NCI-H1694 treated with DMSO at 0.1 percent for 48 hours (cell line): ENCODE measurements at regions not wholly inside any gene's neighbourhood (a gene's known extent, or its start where the extent isn't known, plus 50 kb on each side); places are given as distances from the start of the nearest gene placed in this dataset.
A peak's percentile ranks its signal among the peaks of the same experiment; 100 is the strongest.
"Not testable (repeated sequence)": the region's sequence is repeated elsewhere in the genome, so short reads cannot be mapped to it uniquely, and the experiment has no call there.

ENCODE experiments used
- DNase-seq: peaks from one replicate; lab custom pipeline; 2025; lab: John Stamatoyannopoulos, UW

GRCh38 chr1:110260194-110260593 is 50.1 kb downstream of the KCNC4 start:
- DNase-seq: no peak

GRCh38 chr1:110262296-110262695 is 52.2 kb downstream of the KCNC4 start:
- DNase-seq: no peak

DNA sequence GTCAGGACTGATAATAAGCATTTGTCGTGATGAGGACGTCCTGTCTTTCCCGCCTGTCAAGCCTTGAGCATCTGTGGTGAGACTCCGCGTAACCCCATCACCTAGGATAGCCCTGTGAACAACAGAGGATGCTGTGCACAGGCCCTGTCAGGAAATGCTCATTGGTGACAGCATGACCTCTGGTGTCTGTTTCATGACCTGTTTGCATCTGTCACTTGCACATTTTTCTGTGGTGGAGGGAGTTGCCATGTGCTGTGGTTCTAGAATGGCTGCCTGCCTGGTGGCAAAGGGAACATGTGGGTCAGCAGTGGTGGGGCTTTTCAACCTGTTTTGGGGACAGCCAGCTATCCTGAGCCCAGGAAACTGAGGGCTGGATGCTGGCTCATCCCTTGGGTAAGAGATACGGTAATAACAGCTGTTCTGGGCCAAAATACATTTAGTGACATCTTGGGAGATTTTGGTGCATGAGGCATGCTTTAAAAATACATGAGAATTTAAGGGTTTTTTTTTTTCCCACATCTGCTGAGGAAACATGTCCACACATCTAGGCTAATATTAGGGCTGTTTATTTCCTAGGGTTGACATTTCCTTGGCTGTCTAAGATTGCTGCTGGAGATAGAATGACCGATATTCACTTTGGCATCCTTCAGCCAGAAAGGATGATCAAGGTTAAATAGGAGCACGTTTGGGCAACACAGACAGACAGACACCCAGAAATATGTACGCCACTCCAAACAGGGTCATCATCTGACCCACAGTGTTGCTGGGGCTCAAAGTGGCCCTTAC is 52.9 kb downstream of the KCNC4 start:
- DNase-seq: peak; percentile 50

- DNase-seq: no peak
Observed at GRCh38 chr1:110264430-110264829, 54.3 kb downstream of the KCNC4 start.

- DNase-seq: no peak
Observed at GRCh38 chr1:110265186-110265585, 55.1 kb downstream of the KCNC4 start.

- peak; percentile 81 for DNase-seq
Observed at GRCh38 chr1:110266834-110267233, 56.7 kb downstream of the KCNC4 start.

- DNase-seq: no peak
Observed at GRCh38 chr1:110267260-110267659, 57.1 kb downstream of the KCNC4 start.

- DNase-seq: no peak
Observed at GRCh38 chr1:110272045-110272444, 61.9 kb downstream of the KCNC4 start.

- DNase-seq: not testable (repeated sequence)
Observed at GRCh38 chr1:110273832-110274231, 63.7 kb downstream of the KCNC4 start.

GRCh38 chr1:110280126-110280525 is 59.1 kb upstream of the RBM15 start:
- DNase-seq: no peak

GRCh38 chr1:110280804-110281203 is 58.4 kb upstream of the RBM15 start:
- no peak for DNase-seq

DNA sequence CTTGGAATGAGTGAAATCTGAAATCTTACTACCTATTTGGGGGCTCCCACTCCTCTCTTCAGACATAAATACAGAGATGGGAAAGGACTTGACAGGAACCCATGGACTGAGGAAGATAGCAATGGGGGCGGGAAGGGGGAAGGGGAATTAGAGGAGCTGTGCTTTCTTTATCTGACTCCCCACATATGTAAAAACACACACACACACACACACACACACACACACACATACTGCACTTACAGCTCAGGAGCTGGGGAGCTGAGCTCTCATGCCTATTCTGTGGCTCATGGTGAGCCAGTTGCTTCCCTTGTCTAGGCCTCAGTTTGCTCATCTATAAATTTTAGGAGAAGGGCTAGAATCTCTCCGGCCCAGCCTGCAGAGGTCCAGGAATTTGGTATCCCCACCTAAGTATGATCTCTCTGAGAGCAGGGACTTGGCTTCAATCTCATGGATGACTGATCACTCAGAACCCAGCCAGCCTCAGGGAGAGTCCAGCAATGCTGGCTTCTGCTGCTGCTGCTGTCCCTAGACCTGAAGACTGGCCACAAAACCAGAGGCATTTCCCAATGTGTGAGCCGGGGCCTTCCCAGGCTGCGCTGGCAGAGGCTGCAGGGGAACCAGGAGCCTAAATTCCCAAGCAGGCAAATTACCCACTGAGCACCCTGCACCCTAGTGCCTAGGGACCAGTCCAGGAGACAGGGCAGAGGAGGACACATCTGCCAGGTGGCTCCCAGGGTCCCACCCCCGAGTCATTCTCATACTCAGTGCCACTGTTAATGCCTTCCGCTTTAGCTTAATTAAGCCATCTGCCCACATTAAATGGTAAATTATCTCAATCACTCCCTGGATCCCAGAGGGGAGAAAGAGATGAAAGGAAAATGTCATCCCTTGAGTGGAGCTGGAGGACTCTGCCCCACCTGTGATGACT is 57.5 kb upstream of the RBM15 start:
- peak; percentile 95 for DNase-seq

DNA sequence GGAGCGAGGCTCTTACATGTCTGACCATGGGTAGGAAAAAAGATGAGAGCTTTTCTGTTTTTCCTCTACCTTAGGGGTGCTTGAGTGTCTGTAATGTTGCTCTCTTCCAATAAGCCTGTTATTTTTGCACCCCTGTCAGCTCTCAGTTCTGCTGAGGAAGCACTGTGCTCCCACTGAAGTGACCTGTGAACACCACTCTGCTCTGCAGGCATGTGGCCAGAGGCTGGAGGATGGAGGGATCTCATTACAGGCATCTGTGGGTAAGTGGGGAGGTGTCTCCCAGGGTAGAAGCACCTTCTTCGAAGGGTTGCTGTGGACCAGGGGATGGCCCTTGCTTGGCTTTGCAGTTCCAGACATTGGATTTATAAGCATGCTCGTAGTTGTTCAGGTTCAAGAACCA is 56.8 kb upstream of the RBM15 start:
- DNase-seq: no peak

GRCh38 chr1:110283677-110284076 is 55.5 kb upstream of the RBM15 start:
- DNase-seq: no peak

DNA sequence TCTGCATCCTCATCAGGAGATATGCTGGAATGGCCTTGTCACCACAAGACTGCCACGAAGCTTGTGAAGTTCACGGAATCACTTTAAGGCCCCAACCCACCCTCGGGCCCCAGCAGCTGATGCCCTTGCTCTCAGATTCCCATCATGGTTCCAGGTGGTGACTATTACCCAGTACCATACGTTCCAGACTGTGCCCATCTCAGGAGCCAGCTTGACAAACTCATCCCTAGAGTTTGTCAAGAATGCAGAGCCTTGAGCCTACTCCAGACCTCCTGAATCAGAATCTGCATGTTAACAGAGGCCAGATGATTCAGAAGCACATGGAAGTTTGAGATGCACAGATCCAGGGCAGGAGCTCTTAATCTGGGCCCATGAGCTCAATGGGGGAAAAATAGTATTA is 53.9 kb upstream of the RBM15 start:
- no peak for DNase-seq

- DNase-seq: no peak
Observed at GRCh38 chr1:110286564-110286963, 52.6 kb upstream of the RBM15 start.

DNA sequence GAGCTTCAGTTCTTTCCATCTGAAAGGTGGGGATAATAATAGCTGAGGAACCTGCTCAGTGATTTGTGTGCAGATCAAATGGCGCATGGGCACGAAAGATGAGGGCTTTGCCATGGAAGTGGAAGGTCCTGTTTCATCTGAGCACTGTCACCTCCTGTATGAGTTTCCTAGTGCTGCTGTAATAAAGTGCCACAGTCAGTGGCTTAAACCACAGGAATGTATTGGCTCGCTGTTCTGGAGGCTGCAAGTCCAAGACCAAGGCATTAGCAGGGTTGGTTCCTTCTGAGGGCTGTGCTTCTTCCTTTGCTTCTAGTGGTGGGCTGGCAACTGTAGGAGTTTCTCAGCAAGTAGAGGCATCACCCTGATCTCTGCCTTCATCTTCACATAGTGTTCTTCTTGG is 51.1 kb upstream of the RBM15 start:
- no peak for DNase-seq
